ENCODE measurements at regions not wholly inside any gene's neighbourhood (a gene's known extent, or its start where the extent isn't known, plus 50 kb on each side); places are given as distances from the start of the nearest gene placed in this dataset.
"Not testable (repeated sequence)": the region's sequence is repeated elsewhere in the genome, so short reads cannot be mapped to it uniquely, and the experiment has no call there.

- no peak overlapping the region for H3K27ac Mint-ChIP-seq
- ATAC-seq, result peak; percentile 57
- H3K9me3 Mint-ChIP-seq, result no peaks in the 10 kb centered on the region
- H3K27me3 Mint-ChIP-seq, result peaks cover 17% of the 10 kb centered on the region
- H3K36me3 Mint-ChIP-seq (ENCODE audit: low read depth), result no peaks in the 10 kb centered on the region
- H3K4me1 Mint-ChIP-seq, result peaks cover 2% of the 10 kb centered on the region
- no peak for DNase-seq
- H3K4me3 Mint-ChIP-seq, result no peak overlapping the region
Measured at GRCh38 chr13:44692173-44692713, 116.1 kb upstream of the TSC22D1 start.

- Mint-ChIP-seq H3K27ac (no peak overlapping the region), H3K36me3 (ENCODE audit: low read depth) (no peaks in the 10 kb centered on the region), H3K27me3 (peaks cover 16% of the 10 kb centered on the region), H3K4me3 (no peak overlapping the region), H3K9me3 (peaks cover 11% of the 10 kb centered on the region), H3K4me1 (peaks cover 16% of the 10 kb centered on the region)
- DNase-seq, result no peak
- no peak for ATAC-seq
Measured at GRCh38 chr13:44690376-44690775, 114.2 kb upstream of the TSC22D1 start.

DNA sequence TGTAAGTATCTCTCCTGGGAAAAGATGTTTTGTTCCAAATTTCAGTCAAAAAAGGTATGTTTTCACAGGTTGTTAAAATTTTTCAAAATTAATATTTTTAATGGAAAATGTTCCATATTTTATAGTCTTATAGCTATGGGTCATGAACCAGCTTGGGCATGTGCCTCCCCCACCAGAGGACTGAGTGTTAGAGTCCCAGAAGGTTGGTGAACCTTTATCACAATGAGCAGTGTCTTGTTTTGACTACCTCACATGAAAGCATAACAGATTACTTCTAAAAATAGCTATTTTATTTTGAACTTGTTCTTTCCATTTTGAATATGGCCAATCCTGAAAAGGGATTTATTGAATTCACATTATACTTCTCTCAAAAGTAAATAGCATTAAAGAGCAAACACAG lies 112.5 kb upstream of the TSC22D1 start:
- peaks cover 11% of the 10 kb centered on the region for H3K9me3 Mint-ChIP-seq
- no peaks in the 10 kb centered on the region for H3K36me3 Mint-ChIP-seq (ENCODE audit: low read depth)
- DNase-seq (no peak), ATAC-seq (no peak)
- H3K4me3 Mint-ChIP-seq, result no peak overlapping the region
- H3K4me1 Mint-ChIP-seq, result peaks cover 16% of the 10 kb centered on the region
- H3K27me3 Mint-ChIP-seq, result peaks cover 10% of the 10 kb centered on the region
- H3K27ac Mint-ChIP-seq, result no peak overlapping the region

DNA sequence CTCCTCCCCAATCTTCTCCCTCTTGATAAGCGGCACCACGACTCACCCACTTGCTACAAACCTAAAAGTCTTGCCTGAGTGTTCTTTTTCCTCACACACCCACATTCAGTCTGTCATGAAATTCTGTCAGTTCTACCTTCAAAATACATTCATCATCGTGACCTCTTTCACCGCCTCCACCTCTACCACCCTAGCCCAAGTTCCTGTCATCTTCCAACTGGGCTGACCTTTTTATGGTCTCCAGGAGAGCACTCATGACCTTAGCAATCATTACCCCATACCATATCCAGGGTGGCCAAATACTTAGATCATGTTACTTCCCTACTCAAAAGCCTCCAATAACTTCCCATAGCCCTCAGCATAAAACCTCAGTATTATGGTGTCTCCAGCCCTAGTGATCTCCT lies 110.4 kb upstream of the TSC22D1 start:
- DNase-seq (peak; percentile 20), ATAC-seq (peak; percentile 89)
- H3K36me3 Mint-ChIP-seq (ENCODE audit: low read depth), result no peaks in the 10 kb centered on the region
- peaks cover 10% of the 10 kb centered on the region for H3K27me3 Mint-ChIP-seq
- peaks cover 16% of the 10 kb centered on the region for H3K4me1 Mint-ChIP-seq
- peak overlapping the region; percentile 59 for H3K27ac Mint-ChIP-seq
- H3K9me3 Mint-ChIP-seq, result peaks cover 11% of the 10 kb centered on the region
- peak overlapping the region; percentile 25 for H3K4me3 Mint-ChIP-seq

DNA sequence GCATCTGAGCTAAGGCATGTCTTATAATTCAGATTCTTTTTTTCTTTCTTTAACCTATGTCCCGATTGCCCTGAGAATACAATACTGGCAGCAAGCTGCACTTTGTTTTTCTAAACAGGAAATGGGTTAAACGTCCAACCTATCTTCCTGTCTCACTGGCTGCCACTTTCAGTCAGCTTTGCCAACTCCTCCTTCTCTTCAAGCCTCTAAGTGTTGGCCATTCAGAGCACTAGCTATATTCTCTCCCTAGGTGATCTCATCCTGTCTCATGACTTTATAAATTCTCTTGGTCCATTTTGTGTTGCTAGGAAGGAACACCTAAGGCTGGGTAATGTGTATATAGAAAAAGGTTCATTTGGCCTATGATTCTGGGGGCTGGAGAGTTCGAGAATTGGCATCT lies 109.5 kb upstream of the TSC22D1 start:
- DNase-seq, result no peak
- no peak for ATAC-seq
- peaks cover 10% of the 10 kb centered on the region for H3K27me3 Mint-ChIP-seq
- no peaks in the 10 kb centered on the region for H3K36me3 Mint-ChIP-seq (ENCODE audit: low read depth)
- peaks cover 22% of the 10 kb centered on the region for H3K4me1 Mint-ChIP-seq
- peaks cover 11% of the 10 kb centered on the region for H3K9me3 Mint-ChIP-seq
- H3K4me3 Mint-ChIP-seq, result no peak overlapping the region
- H3K27ac Mint-ChIP-seq, result no peak overlapping the region

DNA sequence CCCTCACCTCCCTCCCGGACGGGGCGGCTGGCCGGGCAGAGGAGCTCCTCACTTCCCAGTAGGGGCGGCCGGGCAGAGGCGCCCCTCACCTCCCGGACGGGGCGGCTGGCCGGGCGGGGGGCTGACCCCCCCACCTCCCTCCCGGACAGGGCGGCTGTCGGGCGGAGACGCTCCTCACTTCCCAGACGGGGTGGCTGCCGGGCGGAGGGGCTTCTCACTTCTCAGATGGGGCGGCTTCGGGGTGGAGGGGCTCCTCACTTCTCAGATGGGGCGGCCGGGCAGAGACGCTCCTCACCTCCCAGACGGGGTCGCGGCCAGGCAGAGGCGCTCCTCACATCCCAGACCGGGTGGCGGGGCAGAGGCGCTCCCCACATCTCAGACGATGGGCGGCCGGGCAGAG lies 106.3 kb upstream of the TSC22D1 start:
- Mint-ChIP-seq H3K4me1 (peaks cover 28% of the 10 kb centered on the region), H3K9me3 (peaks cover 19% of the 10 kb centered on the region)
- ATAC-seq; H3K4me3 Mint-ChIP-seq; H3K27me3 Mint-ChIP-seq; H3K27ac Mint-ChIP-seq; H3K36me3 Mint-ChIP-seq (ENCODE audit: low read depth); DNase-seq: not testable (repeated sequence)

- Mint-ChIP-seq H3K36me3 (ENCODE audit: low read depth) (no peaks in the 10 kb centered on the region), H3K27me3 (peaks cover 3% of the 10 kb centered on the region), H3K4me3 (no peak overlapping the region), H3K9me3 (peaks cover 11% of the 10 kb centered on the region), H3K27ac (no peak overlapping the region), H3K4me1 (peaks cover 19% of the 10 kb centered on the region)
- DNase-seq, result no peak
- peak; percentile 59 for ATAC-seq
Measured at GRCh38 chr13:44680746-44681355, 104.7 kb upstream of the TSC22D1 start.

GRCh38 chr13:44679597-44679996 lies 103.5 kb upstream of the TSC22D1 start:
- no peak for ATAC-seq
- DNase-seq, result no peak
- Mint-ChIP-seq H3K4me3 (no peak overlapping the region), H3K9me3 (peaks cover 8% of the 10 kb centered on the region), H3K36me3 (ENCODE audit: low read depth) (no peaks in the 10 kb centered on the region), H3K27ac (no peak overlapping the region), H3K27me3 (peaks cover 3% of the 10 kb centered on the region), H3K4me1 (peaks cover 14% of the 10 kb centered on the region)

DNA sequence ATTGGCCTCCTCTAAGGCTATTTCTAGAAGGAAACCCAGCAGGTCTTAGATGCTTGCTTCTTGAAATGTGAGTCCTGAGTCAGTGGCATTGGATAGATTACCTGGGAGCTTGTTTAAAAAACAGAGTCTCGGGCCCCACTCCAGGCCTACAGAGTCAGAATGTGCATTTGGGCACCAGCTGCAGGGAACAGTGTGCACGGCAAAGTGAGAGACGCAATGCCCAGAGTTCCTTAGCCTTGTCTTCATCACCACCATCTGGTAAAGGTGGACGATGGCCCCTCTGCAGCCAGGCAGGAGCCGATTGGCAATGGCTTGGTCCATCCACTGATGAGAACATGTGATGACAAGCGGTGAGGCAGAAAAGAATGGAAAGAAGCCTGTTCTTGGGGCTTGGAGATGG lies 102.1 kb upstream of the TSC22D1 start:
- ATAC-seq (no peak), DNase-seq (no peak)
- Mint-ChIP-seq H3K27me3 (peaks cover 3% of the 10 kb centered on the region), H3K36me3 (ENCODE audit: low read depth) (no peaks in the 10 kb centered on the region), H3K27ac (no peak overlapping the region), H3K4me3 (no peak overlapping the region), H3K4me1 (peaks cover 14% of the 10 kb centered on the region), H3K9me3 (peaks cover 8% of the 10 kb centered on the region)

DNA sequence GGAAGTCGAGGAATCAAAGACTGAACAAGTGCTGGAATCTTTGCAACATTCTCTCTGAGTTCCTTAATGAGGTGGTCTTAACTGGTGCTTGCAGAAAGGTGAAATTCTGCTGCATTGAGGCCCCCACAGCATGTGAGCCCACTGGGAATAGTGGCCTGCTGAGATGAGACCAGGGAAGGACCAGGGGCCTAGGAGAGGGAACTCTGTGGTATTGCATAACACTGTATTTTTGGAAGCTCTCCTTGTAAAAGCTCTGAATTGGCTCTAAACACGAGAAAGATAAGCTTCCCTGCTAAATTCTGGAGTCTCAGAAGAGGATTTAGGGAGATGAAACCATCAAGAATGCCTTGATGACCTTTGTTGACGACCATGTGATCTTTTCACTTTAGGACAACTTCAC lies 100.4 kb upstream of the TSC22D1 start:
- Mint-ChIP-seq H3K27ac (no peak overlapping the region), H3K36me3 (ENCODE audit: low read depth) (no peaks in the 10 kb centered on the region), H3K4me3 (no peak overlapping the region), H3K27me3 (peaks cover 8% of the 10 kb centered on the region), H3K9me3 (peaks cover 8% of the 10 kb centered on the region), H3K4me1 (peaks cover 14% of the 10 kb centered on the region)
- ATAC-seq, result no peak
- DNase-seq, result no peak

GRCh38 chr13:44669534-44669933 lies 93.4 kb upstream of the TSC22D1 start:
- Mint-ChIP-seq H3K9me3 (no peaks in the 10 kb centered on the region), H3K27me3 (peaks cover 6% of the 10 kb centered on the region), H3K4me1 (no peaks in the 10 kb centered on the region), H3K36me3 (ENCODE audit: low read depth) (no peaks in the 10 kb centered on the region), H3K27ac (no peak overlapping the region), H3K4me3 (no peak overlapping the region)
- peak; percentile 20 for ATAC-seq
- DNase-seq, result no peak

- H3K27ac Mint-ChIP-seq, result no peak overlapping the region
Measured at GRCh38 chr13:44668688-44669087, 92.6 kb upstream of the TSC22D1 start.

GRCh38 chr13:44667943-44668342 lies 91.8 kb upstream of the TSC22D1 start:
- H3K27me3 Mint-ChIP-seq, result peaks cover 6% of the 10 kb centered on the region
- H3K27ac Mint-ChIP-seq, result no peak overlapping the region
- no peaks in the 10 kb centered on the region for H3K9me3 Mint-ChIP-seq
- no peaks in the 10 kb centered on the region for H3K4me1 Mint-ChIP-seq
- H3K36me3 Mint-ChIP-seq (ENCODE audit: low read depth), result no peaks in the 10 kb centered on the region
- DNase-seq (no peak), ATAC-seq (no peak)
- H3K4me3 Mint-ChIP-seq, result no peak overlapping the region

More at GRCh38 chr13:44668688-44669087, 92.6 kb upstream of the TSC22D1 start:
- ATAC-seq (no peak), DNase-seq (no peak)
- Mint-ChIP-seq H3K4me3 (no peak overlapping the region), H3K36me3 (ENCODE audit: low read depth) (no peaks in the 10 kb centered on the region), H3K27me3 (peaks cover 6% of the 10 kb centered on the region), H3K9me3 (no peaks in the 10 kb centered on the region), H3K4me1 (no peaks in the 10 kb centered on the region)

GRCh38 chr13:44666538-44666937 lies 90.4 kb upstream of the TSC22D1 start:
- H3K9me3 Mint-ChIP-seq; H3K27me3 Mint-ChIP-seq; H3K27ac Mint-ChIP-seq; DNase-seq; H3K36me3 Mint-ChIP-seq (ENCODE audit: low read depth); H3K4me3 Mint-ChIP-seq; ATAC-seq; H3K4me1 Mint-ChIP-seq: not testable (repeated sequence)

GRCh38 chr13:44664308-44664707 lies 88.2 kb upstream of the TSC22D1 start:
- Mint-ChIP-seq H3K36me3 (ENCODE audit: low read depth) (no peaks in the 10 kb centered on the region), H3K9me3 (no peaks in the 10 kb centered on the region), H3K4me3 (no peak overlapping the region), H3K4me1 (no peaks in the 10 kb centered on the region), H3K27me3 (peaks cover 8% of the 10 kb centered on the region), H3K27ac (no peak overlapping the region)
- ATAC-seq, result no peak
- no peak for DNase-seq

- Mint-ChIP-seq H3K9me3 (no peaks in the 10 kb centered on the region), H3K27me3 (peaks cover 11% of the 10 kb centered on the region), H3K4me3 (no peak overlapping the region), H3K27ac (no peak overlapping the region), H3K4me1 (no peaks in the 10 kb centered on the region), H3K36me3 (ENCODE audit: low read depth) (no peaks in the 10 kb centered on the region)
- no peak for ATAC-seq
- no peak for DNase-seq
Measured at GRCh38 chr13:44662515-44662914, 86.4 kb upstream of the TSC22D1 start.
